ENCODE measurements at regions not wholly inside any gene's neighbourhood (a gene's known extent, or its start where the extent isn't known, plus 50 kb on each side); places are given as distances from the start of the nearest gene placed in this dataset.

DNA sequence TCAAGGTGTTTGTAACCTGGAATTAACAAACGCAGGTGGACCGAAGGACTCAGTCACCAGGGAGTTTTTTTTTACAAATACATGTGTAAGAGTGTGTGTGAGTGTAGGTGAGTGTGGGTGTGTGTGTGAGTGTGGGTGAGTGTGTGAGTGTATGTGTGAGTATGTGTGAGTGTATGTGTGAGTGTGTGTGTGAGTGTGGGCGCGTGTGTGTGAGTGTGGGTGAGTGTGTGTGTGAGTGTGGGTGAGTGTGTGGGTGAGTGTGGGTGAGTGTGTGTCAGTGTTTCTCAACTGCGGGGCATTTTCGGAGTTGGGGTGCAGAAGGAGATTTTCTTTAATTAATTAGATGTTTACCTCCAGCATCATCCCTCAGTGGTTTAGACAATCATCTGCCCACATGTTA is 1178.8 kb downstream of the VRK1 start:
- Histone ChIP-seq H4K8ac (ENCODE audit: low read depth, low read length) (no peak overlapping the region), H3K23ac (ENCODE audit: low read depth, low read length, poor library complexity) (no peak overlapping the region)
- WGBS, 2 donors (ENCODE audit: extremely low coverage in 2 of 2, insufficient read length in 2 of 2, insufficient replicate concordance in 1 of 2) = 100% methylated on average over 2 of the region's 6 CpGs; no CpG with 5 or more reads in 1 of the 2 donors

DNA sequence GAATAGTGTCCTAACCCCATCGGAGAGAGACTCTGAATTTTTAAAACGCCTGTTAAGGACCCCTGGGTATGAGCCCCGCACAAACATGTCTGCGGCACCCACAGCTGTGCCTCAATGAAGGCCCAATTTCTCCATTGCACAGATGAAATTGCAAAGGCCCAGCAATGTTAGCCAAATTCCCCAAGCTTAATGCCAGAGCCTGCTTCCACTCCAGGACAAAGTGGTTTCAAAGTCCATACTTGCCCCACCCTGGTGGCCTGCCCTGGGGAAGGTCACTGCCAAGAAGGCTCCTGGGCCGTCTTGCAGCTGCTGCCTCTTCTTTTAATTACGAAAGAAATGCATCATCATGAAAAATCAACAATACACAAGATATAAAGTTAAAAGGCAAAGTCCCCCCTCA is 1179.7 kb downstream of the VRK1 start:
- Histone ChIP-seq H3K36me3 (replicated peaks in 1 of 2; ENCODE audit: control insufficient read depth in 2 of 2, insufficient read depth in 2 of 2, low read length in 2 of 2) (no peaks in the 10 kb centered on the region), H3K4me2 (ENCODE audit: insufficient read depth, low read length, poor library complexity, severe bottlenecking) (no peak overlapping the region), H2BK12ac (ENCODE audit: low read length) (no peak overlapping the region), H3K27me3 (ENCODE audit: control insufficient read depth in 3 of 3, insufficient read depth in 3 of 3, low read depth in 1 of 3, low read length in 3 of 3) (no peaks in the 10 kb centered on the region), H4K91ac (ENCODE audit: low read depth, low read length, poor library complexity) (no peak overlapping the region), H2AK5ac (ENCODE audit: low read depth, low read length) (no peak overlapping the region), H3K79me1 (ENCODE audit: low read depth, low read length) (no peaks in the 10 kb centered on the region), H3K23ac (ENCODE audit: low read depth, low read length, poor library complexity) (no peak overlapping the region), H2BK120ac (ENCODE audit: low read depth, low read length) (no peak overlapping the region), H4K8ac (ENCODE audit: low read depth, low read length) (no peak overlapping the region), H3K14ac (ENCODE audit: low read length) (no peak overlapping the region), H3K27ac (replicated peaks; ENCODE audit: low read length) (no peak overlapping the region), H3K18ac (ENCODE audit: low read length) (no peak overlapping the region), H3K4me1 (ENCODE audit: control insufficient read depth in 2 of 2, insufficient read depth in 1 of 2, low read depth in 1 of 2, low read length in 2 of 2) (no peaks in the 10 kb centered on the region), H2BK15ac (ENCODE audit: low read length) (no peak overlapping the region), H3K9ac (ENCODE audit: low read depth, low read length, poor library complexity) (no peak overlapping the region), H2AFZ (ENCODE audit: low read length) (no peak overlapping the region), H3K4me3 (ENCODE audit: low read length in 2 of 2) (no peak overlapping the region), H3K9me3 (replicated peaks in 1 of 2; ENCODE audit: control insufficient read depth in 2 of 2, insufficient read depth in 1 of 2, low read depth in 1 of 2, low read length in 2 of 2) (no peaks in the 10 kb centered on the region), H3K4ac (ENCODE audit: low read length) (no peak overlapping the region), H2BK5ac (ENCODE audit: low read length) (no peak overlapping the region)
- DNase-seq (ENCODE audit: low spot score) = no peak
- no CpG with 5 or more reads among the region's 6 CpGs for WGBS, 2 donors (ENCODE audit: extremely low coverage in 2 of 2, insufficient read length in 2 of 2, insufficient replicate concordance in 1 of 2)

More for the DNA sequence above, 1178.8 kb downstream of the VRK1 start:
- Histone ChIP-seq H3K27me3 (ENCODE audit: control insufficient read depth in 3 of 3, insufficient read depth in 3 of 3, low read depth in 1 of 3, low read length in 3 of 3) (no peaks in the 10 kb centered on the region), H2BK5ac (ENCODE audit: low read length) (no peak overlapping the region), H3K4me2 (ENCODE audit: insufficient read depth, low read length, poor library complexity, severe bottlenecking) (no peak overlapping the region), H3K27ac (replicated peaks; ENCODE audit: low read length) (no peak overlapping the region), H3K36me3 (replicated peaks in 1 of 2; ENCODE audit: control insufficient read depth in 2 of 2, insufficient read depth in 2 of 2, low read length in 2 of 2) (no peaks in the 10 kb centered on the region), H2BK12ac (ENCODE audit: low read length) (no peak overlapping the region), H3K9ac (ENCODE audit: low read depth, low read length, poor library complexity) (no peak overlapping the region), H3K14ac (ENCODE audit: low read length) (no peak overlapping the region), H2BK120ac (ENCODE audit: low read depth, low read length) (no peak overlapping the region), H3K4me3 (ENCODE audit: low read length in 2 of 2) (no peak overlapping the region), H3K9me3 (replicated peaks in 1 of 2; ENCODE audit: control insufficient read depth in 2 of 2, insufficient read depth in 1 of 2, low read depth in 1 of 2, low read length in 2 of 2) (no peaks in the 10 kb centered on the region), H3K4me1 (ENCODE audit: control insufficient read depth in 2 of 2, insufficient read depth in 1 of 2, low read depth in 1 of 2, low read length in 2 of 2) (no peaks in the 10 kb centered on the region), H2BK15ac (ENCODE audit: low read length) (no peak overlapping the region), H2AK5ac (ENCODE audit: low read depth, low read length) (no peak overlapping the region), H3K18ac (ENCODE audit: low read length) (no peak overlapping the region), H4K91ac (ENCODE audit: low read depth, low read length, poor library complexity) (no peak overlapping the region), H3K4ac (ENCODE audit: low read length) (no peak overlapping the region), H3K79me1 (ENCODE audit: low read depth, low read length) (no peaks in the 10 kb centered on the region), H2AFZ (ENCODE audit: low read length) (no peak overlapping the region)
- no peak for DNase-seq (ENCODE audit: low spot score)

DNA sequence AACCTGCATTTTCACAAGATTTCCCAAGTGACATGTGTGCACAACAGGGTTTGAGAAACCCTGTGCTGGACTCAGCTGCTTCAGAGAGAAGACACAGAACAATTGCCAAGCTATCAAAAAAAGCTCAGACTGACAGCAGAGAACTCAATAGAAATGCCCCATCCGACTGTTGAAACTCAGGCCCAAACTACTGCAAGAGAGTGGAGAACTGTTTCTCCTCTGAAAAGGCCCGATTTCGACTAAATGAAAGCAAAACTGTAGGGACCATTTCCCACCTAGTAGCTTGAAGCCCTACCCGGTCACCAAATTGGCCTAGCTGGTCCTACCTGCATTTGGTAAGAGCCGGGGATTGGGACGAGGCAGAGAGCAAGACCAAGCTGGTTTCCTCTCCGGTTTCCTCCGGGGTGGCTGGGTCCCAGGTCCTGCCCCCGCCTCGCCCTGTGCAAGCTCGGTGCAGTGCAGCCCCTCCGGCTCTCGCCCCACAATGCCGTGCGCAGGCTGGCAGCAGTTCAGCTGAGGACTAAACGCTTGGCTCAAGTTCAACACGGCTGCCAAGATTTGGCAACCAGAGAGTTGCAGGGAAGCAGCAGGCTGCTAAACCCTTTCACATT is 1180.6 kb downstream of the VRK1 start:
- no peak overlapping the region for H2BK120ac ChIP-seq (ENCODE audit: low read depth, low read length)
- no peak overlapping the region for H3K23ac ChIP-seq (ENCODE audit: low read depth, low read length, poor library complexity)
- H2AK5ac ChIP-seq (ENCODE audit: low read depth, low read length) = no peak overlapping the region
- no peak overlapping the region for H3K9ac ChIP-seq (ENCODE audit: low read depth, low read length, poor library complexity)
- H3K36me3 ChIP-seq (replicated peaks in 1 of 2; ENCODE audit: control insufficient read depth in 2 of 2, insufficient read depth in 2 of 2, low read length in 2 of 2) = no peaks in the 10 kb centered on the region
- no peaks in the 10 kb centered on the region for H3K79me1 ChIP-seq (ENCODE audit: low read depth, low read length)
- H3K4me2 ChIP-seq (ENCODE audit: insufficient read depth, low read length, poor library complexity, severe bottlenecking) = no peak overlapping the region
- H4K91ac ChIP-seq (ENCODE audit: low read depth, low read length, poor library complexity) = no peak overlapping the region
- no peak overlapping the region for H2AFZ ChIP-seq (ENCODE audit: low read length)
- H3K18ac ChIP-seq (ENCODE audit: low read length) = no peak overlapping the region
- peak overlapping the region; percentile 16 for H2BK15ac ChIP-seq (ENCODE audit: low read length)
- WGBS, 2 donors (ENCODE audit: extremely low coverage in 2 of 2, insufficient read length in 2 of 2, insufficient replicate concordance in 1 of 2) = no CpG with 5 or more reads among the region's 17 CpGs
- no peak overlapping the region for H2BK5ac ChIP-seq (ENCODE audit: low read length)
- H3K9me3 ChIP-seq (replicated peaks in 1 of 2; ENCODE audit: control insufficient read depth in 2 of 2, insufficient read depth in 1 of 2, low read depth in 1 of 2, low read length in 2 of 2) = no peaks in the 10 kb centered on the region
- no peak overlapping the region for H2BK12ac ChIP-seq (ENCODE audit: low read length)
- no peak overlapping the region for H3K14ac ChIP-seq (ENCODE audit: low read length)
- no peaks in the 10 kb centered on the region for H3K27me3 ChIP-seq (ENCODE audit: control insufficient read depth in 3 of 3, insufficient read depth in 3 of 3, low read depth in 1 of 3, low read length in 3 of 3)
- no peak overlapping the region for H3K27ac ChIP-seq (replicated peaks; ENCODE audit: low read length)
- no peak overlapping the region for H3K4me3 ChIP-seq (ENCODE audit: low read length in 2 of 2)
- H4K8ac ChIP-seq (ENCODE audit: low read depth, low read length) = no peak overlapping the region
- no peaks in the 10 kb centered on the region for H3K4me1 ChIP-seq (ENCODE audit: control insufficient read depth in 2 of 2, insufficient read depth in 1 of 2, low read depth in 1 of 2, low read length in 2 of 2)
- no peak overlapping the region for H3K4ac ChIP-seq (ENCODE audit: low read length)
- DNase-seq (ENCODE audit: low spot score) = no peak

DNA sequence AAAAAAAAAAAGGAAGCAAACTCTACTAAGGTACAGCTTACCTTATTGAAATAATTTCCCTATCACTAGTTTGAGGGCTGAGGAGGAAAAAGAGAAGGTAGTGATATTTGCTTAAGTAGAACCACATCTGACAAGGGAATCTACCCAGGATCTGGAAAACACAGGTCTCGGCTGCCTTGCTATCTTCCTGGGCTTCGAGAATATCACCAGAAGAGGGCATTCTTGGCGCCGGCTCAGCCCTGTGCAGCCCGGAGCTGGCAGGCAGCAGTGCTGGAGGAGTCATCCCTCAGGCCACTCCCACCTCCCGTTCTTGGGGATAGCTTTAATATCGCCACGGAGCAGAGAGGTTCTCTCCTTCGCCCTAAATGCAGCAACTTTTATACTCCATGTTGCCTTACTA is 1181.2 kb downstream of the VRK1 start:
- H3K27me3 ChIP-seq (ENCODE audit: control insufficient read depth in 3 of 3, insufficient read depth in 3 of 3, low read depth in 1 of 3, low read length in 3 of 3) = no peaks in the 10 kb centered on the region
- no peak overlapping the region for H4K8ac ChIP-seq (ENCODE audit: low read depth, low read length)
- H3K18ac ChIP-seq (ENCODE audit: low read length) = no peak overlapping the region
- WGBS, 2 donors (ENCODE audit: extremely low coverage in 2 of 2, insufficient read length in 2 of 2, insufficient replicate concordance in 1 of 2) = no CpG with 5 or more reads among the region's 9 CpGs
- H3K4ac ChIP-seq (ENCODE audit: low read length) = no peak overlapping the region
- H3K4me2 ChIP-seq (ENCODE audit: insufficient read depth, low read length, poor library complexity, severe bottlenecking) = no peak overlapping the region
- H2BK5ac ChIP-seq (ENCODE audit: low read length) = no peak overlapping the region
- no peak overlapping the region for H3K27ac ChIP-seq (replicated peaks; ENCODE audit: low read length)
- no peaks in the 10 kb centered on the region for H3K4me1 ChIP-seq (ENCODE audit: control insufficient read depth in 2 of 2, insufficient read depth in 1 of 2, low read depth in 1 of 2, low read length in 2 of 2)
- H2AK5ac ChIP-seq (ENCODE audit: low read depth, low read length) = no peak overlapping the region
- H3K9me3 ChIP-seq (replicated peaks in 1 of 2; ENCODE audit: control insufficient read depth in 2 of 2, insufficient read depth in 1 of 2, low read depth in 1 of 2, low read length in 2 of 2) = no peaks in the 10 kb centered on the region
- H3K36me3 ChIP-seq (replicated peaks in 1 of 2; ENCODE audit: control insufficient read depth in 2 of 2, insufficient read depth in 2 of 2, low read length in 2 of 2) = no peaks in the 10 kb centered on the region
- H3K23ac ChIP-seq (ENCODE audit: low read depth, low read length, poor library complexity) = no peak overlapping the region
- H2BK15ac ChIP-seq (ENCODE audit: low read length) = no peak overlapping the region
- peak; percentile 41 for DNase-seq (ENCODE audit: low spot score)
- H2BK120ac ChIP-seq (ENCODE audit: low read depth, low read length) = no peak overlapping the region
- no peak overlapping the region for H3K4me3 ChIP-seq (ENCODE audit: low read length in 2 of 2)
- no peak overlapping the region for H3K9ac ChIP-seq (ENCODE audit: low read depth, low read length, poor library complexity)
- no peaks in the 10 kb centered on the region for H3K79me1 ChIP-seq (ENCODE audit: low read depth, low read length)
- H4K91ac ChIP-seq (ENCODE audit: low read depth, low read length, poor library complexity) = no peak overlapping the region
- no peak overlapping the region for H2BK12ac ChIP-seq (ENCODE audit: low read length)
- H3K14ac ChIP-seq (ENCODE audit: low read length) = no peak overlapping the region
- H2AFZ ChIP-seq (ENCODE audit: low read length) = no peak overlapping the region
